Head of caudate nucleus (tissue), 42 donors: ENCODE measurements at regions not wholly inside any gene's neighbourhood (a gene's known extent, or its start where the extent isn't known, plus 50 kb on each side); places are given as distances from the start of the nearest gene placed in this dataset.

Experiments used
- DNase-seq, 42 donors: peaks; one replicate each; pipeline versions ENCODE4 v3.0.0 to v3.0.0-alpha.2; 2020 to 2021; ENCODE audit warnings: mixed read lengths in 7 of 42
- intact Hi-C: fragments of 100-400 bp; cut with DNase I; formaldehyde crosslinking; loops from one replicate; pipeline ENCODE4 v1.15.0; 2022

DNA sequence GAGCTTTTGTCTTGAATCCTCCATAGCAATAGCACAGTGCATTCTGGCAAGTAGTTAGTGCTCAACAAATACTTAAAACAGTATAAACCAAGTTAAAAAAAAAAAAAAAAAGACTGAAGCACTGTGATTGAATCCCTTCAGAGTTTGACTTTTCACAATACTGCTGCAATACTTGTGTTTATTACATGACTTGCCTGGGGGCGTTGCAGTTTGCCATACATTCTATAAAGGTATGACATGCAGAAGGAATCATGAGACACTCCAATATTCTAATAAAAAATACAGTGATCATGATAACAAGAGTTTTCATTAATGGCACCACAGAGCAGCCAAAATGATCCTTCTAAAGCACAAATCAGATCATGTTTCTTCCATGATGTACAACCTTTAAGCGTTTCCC is 205.0 kb upstream of the CDKN3 start:
- no peak for DNase-seq
- intact Hi-C loops = no loop called here

DNA sequence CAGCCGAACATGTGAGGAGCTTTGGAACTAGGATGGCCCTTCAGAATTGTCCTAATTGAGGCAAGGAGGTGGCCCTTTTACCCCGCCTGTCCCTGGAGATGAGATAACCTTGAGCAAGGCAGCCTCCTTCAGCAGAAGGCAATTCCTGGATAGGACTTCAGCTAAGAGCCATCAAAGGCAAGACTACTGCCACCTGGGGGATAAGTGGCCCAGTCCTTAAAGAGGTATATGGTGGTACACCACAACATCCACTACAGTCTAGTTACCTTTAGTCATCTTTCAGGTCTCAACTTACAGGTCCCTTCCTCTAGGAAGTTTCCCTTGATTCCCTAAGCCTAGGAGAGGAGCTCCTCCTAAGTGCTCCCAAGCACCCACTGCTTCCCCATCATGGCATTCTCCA is 204.2 kb upstream of the CDKN3 start:
- DNase-seq = no peak
- intact Hi-C loops = no loop called here

DNA sequence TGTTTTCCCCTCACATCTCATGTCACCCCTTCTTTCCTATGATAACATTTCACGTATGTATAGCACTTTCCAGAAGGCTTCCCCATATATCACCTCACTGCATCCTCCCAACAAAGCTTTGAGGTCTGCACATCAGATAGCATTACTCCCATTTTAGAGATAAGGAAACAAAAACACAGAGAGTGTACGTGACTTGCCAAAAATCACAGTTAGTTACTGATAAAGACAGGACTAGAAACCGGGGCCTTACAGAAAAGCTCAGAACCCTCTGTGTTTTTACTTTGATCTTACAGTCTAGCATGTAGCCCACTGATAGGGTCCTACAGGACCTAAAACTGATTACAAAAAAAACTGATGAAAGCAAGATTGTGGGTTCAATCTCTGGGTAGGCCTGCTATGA is 202.9 kb upstream of the CDKN3 start:
- no peak for DNase-seq
- intact Hi-C loops = no loop called here

DNA sequence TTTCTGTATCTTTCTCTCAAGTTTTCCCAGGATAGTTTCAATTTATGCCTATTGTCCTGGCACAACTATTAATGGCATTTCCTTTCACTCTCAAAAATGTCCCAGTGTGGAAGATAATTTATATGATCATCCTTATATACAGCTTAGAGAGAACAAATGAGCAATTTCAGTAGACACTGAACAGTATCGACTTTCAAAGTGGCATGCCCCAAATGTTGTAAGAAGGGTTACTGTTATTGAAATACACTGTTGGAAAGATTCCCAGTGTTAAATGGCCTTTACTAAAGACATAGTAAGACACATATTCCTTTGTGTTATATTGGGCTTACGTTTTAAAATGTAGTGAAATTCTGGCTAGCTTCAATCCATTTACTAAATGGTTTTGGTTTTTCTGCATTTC is 202.3 kb upstream of the CDKN3 start:
- no peak for DNase-seq
- intact Hi-C loops = no loop called here

DNA sequence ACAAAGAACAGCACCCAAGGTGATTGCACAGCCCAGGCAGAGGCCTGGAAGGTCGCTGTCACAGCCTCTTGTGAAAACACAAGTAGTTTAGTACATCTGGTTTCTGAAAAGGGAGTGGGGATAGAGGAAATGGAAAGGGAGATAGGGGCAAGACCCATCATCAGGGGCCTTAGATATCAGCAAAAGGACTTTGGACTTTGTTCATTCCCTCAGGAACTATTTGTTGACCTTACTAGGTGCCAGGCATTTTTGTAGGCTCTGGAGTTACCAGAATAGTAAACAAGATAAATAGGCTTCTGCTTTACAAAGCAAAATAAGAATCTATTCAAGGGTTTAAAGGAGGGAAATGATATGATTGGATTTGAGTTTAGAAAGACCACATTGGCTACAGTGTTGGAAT is 199.4 kb upstream of the CDKN3 start:
- no peak for DNase-seq
- intact Hi-C loops = no loop called here

DNA sequence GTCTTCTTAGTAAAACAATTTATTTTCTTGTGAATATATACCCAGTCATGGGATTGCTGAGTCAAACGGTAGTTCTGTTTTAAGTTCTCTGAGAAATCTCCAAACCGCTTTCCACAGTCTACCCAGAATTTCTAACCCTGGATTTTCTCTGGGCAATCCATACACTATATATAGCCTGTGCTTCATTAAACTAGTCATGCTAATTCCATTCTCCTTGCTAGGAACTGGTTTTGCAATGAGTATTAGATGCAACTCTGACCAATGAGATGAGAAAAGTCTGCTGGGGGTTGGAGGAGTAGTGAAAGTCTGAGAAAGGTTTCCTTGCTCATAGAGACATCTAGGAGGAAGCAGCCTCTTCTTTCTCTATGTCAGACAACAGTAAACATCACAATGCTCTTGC is 196.1 kb upstream of the CDKN3 start:
- intact Hi-C loops = no loop called here
- no peak for DNase-seq

DNA sequence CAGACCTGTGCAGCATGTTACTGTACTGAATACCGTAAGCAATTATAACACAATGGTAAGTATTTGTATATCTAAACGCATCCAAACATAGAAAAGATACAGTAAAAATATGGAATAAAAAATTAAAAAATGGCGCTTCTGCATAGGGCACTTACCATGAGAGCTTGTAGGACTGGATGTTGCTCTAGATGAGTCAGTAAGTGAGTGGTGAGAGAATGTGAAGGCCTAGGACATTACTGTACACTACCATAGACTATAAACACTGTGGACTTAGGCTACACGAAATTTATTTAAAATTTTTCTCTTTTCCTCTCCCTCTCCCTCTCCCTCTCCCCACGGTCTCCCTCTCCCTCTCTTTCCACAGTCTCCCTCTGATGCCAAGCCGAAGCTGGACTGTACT is 194.5 kb upstream of the CDKN3 start:
- intact Hi-C loops = no loop called here
- DNase-seq = no peak

DNA sequence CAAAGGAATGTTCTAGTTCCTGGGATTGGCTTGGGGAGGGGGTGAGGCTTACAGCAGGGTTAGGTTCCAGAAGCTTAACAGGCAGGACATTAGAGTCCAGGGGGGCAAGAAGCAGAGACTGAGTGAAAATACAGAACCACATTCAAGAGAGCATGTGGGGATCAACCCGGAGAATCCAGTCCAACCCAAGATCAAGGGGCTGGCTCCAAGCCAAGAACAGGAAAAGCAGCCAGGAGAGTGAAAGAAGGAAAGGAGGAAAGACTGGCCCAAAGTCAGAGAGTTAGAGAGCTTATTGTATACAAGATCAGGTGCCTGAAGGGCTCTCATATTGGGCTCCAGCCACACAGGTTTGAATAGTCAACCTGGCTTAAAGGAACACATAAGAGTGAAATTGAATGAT is 190.3 kb upstream of the CDKN3 start:
- DNase-seq = no peak
- intact Hi-C loops = no loop called here

DNA sequence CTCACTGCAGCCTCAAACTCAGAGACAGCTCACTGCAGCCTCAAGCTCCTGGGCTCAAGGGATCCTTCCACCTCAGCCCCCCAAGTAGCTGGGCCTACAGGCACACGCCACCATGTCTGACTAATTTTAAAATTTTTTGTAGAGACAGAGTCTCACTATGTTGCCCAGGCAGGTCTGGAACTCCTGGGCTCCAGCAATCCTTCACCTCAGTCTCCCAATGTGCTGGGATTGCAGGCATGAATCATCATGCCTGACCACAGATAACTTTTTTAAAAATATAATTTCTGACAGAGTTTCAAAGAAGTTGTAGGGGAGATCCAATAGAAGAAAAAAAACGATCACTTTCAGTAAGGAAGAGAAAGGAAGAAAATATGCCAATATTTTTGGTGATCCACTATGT is 189.7 kb upstream of the CDKN3 start:
- no peak for DNase-seq
- intact Hi-C loops = no loop called here

DNA sequence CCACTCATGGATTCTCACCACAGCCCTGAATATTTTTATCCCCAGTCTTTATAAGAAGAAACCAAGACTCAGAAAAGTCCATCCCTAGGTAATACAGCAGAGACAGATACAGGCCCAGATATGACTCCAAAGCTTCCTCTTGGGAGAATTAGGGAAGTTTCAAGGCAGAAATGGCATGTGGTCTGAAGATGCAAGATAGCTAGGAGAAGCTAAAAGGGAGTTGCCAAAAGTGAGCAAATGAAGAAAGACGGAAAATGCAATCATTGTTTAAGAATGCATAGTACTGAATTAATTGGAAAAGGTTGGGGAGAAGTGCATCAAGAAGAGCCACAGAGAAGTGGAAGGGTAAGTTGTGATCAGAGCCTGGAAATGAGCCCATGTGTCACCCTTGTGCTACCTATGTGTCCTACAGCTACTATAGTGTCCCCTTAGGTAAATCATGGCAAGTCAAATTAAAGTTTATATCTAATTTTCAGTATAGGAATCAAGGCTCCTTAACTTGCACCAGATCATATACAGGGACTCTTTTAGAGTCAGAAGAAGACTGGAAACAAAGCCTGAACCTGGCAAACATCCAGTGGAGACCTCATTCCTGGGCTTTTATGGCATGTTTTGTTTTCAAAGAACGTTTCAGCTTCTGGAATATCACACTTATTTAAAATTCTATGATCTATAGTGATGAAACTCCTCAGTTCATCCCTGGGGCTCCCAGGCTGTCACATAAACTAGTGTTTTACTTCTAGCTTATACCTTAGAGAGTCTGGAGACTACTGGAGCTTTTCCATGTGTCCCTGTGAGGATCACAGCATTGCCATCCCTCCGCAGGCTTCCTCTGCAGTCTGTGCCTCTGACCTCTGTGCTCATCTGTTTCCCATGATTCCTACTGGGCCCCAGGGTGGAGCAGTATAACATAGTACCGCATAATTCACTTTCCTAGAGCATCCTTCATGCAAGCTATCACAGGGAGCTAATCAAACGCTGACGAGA is 189.0 kb upstream of the CDKN3 start:
- DNase-seq = no peak
- intact Hi-C loops = no loop called here

DNA sequence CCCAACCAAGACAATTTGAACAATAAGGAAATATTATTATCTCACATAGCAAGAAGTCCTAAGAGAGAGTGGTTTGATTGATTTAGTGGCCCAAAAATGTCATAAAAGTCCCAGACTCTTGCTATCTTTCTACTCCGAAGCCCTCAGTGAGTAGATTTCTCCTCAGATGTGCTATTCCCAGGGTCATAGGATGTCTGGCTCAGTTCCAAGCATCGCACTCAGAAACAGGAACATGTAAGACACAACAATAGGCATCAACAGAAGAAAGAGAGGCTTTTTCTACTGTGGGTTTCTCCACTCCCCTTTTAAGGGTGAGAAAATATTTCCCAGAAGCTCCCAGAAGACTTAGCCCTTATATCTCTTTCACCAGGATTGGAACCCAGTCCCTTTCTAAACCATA is 188.1 kb upstream of the CDKN3 start:
- intact Hi-C loops = no loop called here
- no peak for DNase-seq

DNA sequence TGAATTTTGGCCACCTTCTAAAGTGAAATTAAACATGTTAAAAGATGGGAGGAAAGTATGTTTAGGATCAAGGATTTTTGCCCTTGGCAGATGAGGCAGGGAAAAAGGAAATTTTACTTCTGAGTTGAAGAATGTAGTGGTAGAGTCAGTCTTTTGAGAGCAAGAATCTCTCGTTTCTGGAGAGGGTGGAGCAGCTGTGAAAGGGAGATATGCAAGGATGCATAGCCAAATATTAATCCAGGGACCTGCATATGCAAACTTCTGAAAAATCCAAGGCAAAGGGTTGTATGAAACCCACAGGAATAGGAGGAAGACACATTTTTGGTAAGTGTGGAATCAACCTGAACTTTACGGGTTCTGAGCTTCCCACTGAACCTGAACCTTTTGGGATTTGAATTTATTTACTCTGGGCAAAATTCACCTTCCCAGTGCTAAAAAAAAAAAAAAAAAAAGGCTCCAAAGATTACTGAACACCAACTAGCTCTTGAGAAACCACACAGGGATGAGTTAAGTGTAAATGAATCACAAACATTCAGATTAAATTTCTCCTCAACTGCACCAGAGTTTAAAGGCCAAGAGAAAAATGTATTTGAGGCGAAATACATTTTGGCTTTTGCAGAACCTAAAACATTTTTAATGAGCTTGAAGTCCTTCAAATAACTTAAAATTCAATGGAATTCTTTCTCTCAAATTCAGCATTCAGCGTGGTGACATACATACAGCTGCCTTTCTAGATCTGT is 187.1 kb upstream of the CDKN3 start:
- intact Hi-C loops = no loop called here
- DNase-seq = no peak

DNA sequence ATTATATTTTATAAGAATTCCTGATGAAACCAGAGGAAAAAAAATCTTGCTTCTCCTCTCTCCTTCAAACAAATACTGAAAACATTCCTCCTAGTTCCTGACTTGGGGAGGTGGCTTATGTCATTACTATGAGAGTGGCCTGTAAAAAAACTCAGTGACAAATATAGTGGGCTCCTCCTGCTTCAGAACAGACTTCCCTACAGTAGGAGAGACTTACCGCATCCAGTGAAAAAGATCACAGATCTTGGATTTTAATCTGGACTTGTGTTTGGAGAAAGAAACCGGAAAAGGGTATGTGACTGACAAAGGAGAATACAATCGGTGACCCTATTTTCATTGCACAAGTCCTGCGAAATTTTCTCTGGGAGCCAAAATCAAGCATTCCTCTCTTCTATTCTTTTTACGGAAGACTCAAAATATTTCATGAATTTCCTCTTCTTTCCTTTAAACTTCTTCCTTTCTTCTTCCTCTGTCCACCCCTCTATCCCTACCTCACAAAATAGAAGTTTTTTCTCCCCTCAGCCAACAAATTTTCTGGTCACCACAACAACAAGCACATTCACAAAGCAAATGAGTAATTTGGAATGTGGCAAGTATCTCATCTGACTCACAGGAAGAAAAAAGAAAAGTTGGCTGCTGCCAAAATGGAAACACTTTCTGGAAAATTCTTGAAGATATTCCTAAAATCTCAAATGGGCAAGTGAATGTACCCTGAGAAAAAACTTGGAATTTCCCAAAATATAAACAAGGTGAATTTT is 185.1 kb upstream of the CDKN3 start:
- no peak for DNase-seq
- intact Hi-C loops = no loop called here

DNA sequence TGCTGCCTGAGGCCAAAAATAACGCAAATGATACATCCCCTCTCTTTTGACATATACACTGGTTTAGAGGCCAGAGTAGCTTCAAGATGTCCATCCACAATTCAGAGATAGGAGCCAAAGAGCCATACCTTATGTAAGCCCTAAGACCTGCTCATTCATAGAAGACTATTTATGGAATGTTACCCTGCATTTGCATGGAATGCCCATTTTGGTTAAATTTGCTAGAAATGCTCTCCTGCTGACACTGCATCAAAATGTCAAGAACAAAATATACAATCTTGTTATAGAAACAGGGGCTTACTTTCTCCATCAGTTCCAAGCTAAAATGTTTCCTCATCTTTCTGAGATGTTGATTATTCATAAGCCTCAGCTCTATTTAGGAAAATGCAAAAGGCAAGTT is 183.3 kb upstream of the CDKN3 start:
- intact Hi-C loops = no loop called here

DNA sequence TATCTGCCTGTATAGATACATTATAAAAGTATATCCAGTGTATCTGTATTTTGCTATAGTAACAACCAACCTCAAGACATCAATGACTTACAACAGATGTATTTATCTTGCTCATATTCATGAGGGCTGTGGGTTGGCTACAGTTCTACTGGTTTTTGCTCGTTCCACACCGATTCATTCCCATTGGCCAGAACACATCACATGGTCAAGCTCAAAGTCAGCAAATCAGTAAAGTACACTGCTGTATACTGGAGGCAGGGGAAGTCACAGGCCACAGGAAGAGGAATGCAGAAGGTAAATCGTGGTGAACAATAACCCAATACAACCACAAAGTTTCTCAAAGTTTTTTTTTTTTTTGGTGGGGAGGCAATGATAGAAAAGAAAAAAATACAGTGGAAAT is 180.0 kb upstream of the CDKN3 start:
- intact Hi-C loops = no loop called here
- no peak for DNase-seq

More for the DNA sequence above, 183.3 kb upstream of the CDKN3 start:
- DNase-seq = no peak

DNA sequence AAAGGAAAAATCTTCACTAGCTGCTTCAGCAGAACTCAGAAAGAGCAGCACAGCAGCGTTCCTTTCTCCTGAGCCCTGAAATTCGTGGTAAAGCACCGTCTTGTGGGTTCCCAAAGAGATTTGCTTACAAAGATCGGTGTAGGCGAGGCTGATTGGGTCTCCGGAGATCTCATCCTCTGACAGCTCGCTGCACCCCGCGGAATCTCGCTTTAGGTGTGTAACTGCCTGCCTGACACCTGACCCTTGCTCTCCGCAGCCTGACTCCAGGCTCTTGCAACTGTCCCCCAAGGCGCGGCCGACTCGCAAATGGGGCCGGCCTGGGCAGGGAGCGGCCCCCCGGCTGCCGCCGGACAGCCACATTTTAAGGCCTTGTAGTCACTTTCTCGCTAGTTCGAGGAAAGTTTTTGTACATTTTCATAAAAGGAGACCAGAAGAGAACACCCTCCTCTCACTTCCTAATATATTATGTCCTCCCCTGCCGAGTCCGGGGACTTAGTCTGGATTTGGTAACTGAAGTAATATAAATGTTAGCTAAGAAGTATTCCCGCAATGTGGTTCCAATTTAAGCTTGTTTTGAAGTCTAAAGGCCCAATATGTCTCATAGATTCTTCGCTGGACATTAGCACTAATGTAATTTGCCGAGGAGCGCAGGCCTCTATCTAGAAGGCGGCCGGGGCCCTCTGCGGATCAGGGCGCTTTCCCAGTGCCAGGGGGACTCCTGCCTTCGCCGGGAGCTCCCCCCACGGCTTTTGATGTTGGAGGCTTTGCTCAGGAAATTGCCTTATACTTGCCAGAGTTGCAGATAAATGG is 177.3 kb upstream of the CDKN3 start:
- DNase-seq = peak in 4 of 42 donors; percentile 8 to 24 (median 12)

DNA sequence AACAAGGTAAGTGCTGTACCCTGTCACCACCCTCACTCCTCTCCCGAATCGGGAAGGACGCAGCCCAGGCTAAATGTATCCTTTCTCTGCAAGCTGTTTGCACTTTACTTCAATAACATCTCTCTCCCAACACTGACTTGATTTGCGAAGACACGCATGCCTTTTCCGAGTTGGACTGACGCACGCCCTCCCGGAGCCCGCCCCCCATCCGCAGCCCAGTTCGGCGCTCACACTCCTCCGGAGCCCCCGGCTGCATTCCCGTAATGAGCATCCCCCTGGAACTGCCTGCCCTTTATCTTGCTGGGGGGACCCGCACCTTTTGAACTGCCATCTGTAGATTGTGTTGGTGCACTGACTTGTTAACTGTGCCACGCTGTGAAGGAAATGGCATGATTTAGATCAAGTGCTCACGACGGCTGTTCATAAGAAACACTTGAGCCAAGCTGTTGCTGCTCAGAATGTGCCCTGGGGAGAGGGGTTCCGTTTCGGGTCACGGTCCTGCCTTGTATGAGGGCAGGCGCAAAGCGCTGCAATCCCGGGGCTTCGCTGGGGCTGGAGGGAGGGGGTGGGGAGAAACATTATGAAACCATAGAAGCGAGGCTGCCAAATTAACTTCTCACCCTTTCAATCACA is 176.6 kb upstream of the CDKN3 start:
- DNase-seq = no peak

More for the DNA sequence above, 177.3 kb upstream of the CDKN3 start:
- intact Hi-C loops = no loop called here

DNA sequence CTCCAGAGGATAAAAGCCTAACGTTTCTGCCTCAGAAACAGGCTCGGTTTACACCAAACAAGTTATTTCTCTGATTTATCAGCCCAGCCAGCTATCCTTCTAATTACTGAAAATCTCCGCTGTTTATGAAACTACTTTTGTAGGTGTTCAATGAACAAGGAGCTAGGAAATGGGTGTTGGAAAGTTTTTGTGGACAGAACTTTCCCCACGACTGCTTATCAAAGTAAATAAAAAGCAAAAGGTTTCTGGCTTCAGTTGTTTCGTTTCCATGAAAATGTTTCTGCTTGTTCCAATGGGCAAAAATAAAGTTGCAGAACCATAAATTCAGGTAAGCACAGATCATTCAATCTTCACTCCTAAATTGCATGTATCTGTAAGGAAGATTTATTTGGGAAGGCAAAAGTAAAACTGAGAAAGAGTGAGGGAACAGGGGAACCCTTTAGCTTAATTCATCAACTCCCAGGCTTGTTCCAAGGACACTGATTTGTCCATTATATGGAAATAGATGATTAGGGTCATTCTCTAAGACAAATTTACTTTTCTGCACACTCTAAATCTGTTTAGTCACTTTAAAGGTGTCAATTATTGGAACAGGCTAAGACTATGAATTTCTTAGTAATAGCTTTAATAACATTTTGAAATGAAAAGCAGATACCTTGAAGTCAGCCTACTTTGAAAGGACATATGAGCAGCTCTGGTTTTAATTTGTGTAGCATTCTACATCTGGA is 175.9 kb upstream of the CDKN3 start:
- intact Hi-C loops = no loop called here
- DNase-seq = no peak

More for the DNA sequence above, 176.6 kb upstream of the CDKN3 start:
- intact Hi-C loops = no loop called here
